Ascending aorta (tissue), 2 donors: ENCODE measurements at regions not wholly inside any gene's neighbourhood (a gene's known extent, or its start where the extent isn't known, plus 50 kb on each side); places are given as distances from the start of the nearest gene placed in this dataset.

Experiments used
- DNase-seq, 2 donors: peaks; one replicate each; pipeline ENCODE4 v3.0.0-alpha.2; 2019; ENCODE audit warnings: low spot score in 2 of 2
- H3K27ac ChIP-seq, 2 donors: fragments of 200-600 bp; sonication (generic); one replicate each; pipeline ENCODE4 v1.5.1; 2016 to 2017; ENCODE audit warnings: mild to moderate bottlenecking in 1 of 2
- H3K27me3 ChIP-seq: fragments of 200-600 bp; sonication (generic); one replicate; pipeline ENCODE4 v1.5.1; 2017
- H3K36me3 ChIP-seq, 2 donors: fragments of 200-600 bp; sonication (generic); one replicate each; pipeline ENCODE4 v1.5.1; 2016
- H3K4me1 ChIP-seq, 2 donors: fragments of 200-600 bp; sonication (generic); one replicate each; pipeline ENCODE4 v1.5.1; 2016 to 2017; ENCODE audit warnings: mild to moderate bottlenecking in 1 of 2
- H3K4me3 ChIP-seq, 2 donors: fragments of 200-600 bp; sonication (generic); one replicate each; pipeline ENCODE4 v1.5.1; 2016 to 2017; ENCODE audit warnings: mild to moderate bottlenecking in 1 of 2
- H3K9me3 ChIP-seq, 2 donors: fragments of 200-600 bp; sonication (generic); one replicate each; pipeline ENCODE4 v1.5.1; 2016
- CTCF ChIP-seq, 3 experiments: fragments of 200-600 bp in 2 of 3; fragments of 450-650 bp in 1 of 3; sonication (generic) in 2 of 3; IDR thresholded peaks; one replicate each; pipeline ENCODE4 v1.5.1; 2016 to 2019; ENCODE audit warnings: antibody characterized with exemption in 3 of 3, mild to moderate bottlenecking in 1 of 3, moderate library complexity in 1 of 3
- intact Hi-C: fragments of 100-400 bp; cut with DNase I; formaldehyde crosslinking; loops from one replicate; pipeline ENCODE4 v1.15.1; 2023

GRCh38 chr11:8799273-8799672, 111.7 kb upstream of the AKIP1 start:
- Histone ChIP-seq H3K36me3 (no peaks in the 10 kb centered on the region), H3K4me3 (no peak overlapping the region), H3K4me1 (peaks cover 0 to 3% of the 10 kb centered on the region in 2 donors), H3K9me3 (no peaks in the 10 kb centered on the region), H3K27me3 (no peaks in the 10 kb centered on the region), H3K27ac (no peak overlapping the region)
- TF ChIP-seq CTCF (IDR thresholded peaks at IDR 0.05) = no peak
- DNase-seq = no peak
- intact Hi-C loops = no loop called here

DNA sequence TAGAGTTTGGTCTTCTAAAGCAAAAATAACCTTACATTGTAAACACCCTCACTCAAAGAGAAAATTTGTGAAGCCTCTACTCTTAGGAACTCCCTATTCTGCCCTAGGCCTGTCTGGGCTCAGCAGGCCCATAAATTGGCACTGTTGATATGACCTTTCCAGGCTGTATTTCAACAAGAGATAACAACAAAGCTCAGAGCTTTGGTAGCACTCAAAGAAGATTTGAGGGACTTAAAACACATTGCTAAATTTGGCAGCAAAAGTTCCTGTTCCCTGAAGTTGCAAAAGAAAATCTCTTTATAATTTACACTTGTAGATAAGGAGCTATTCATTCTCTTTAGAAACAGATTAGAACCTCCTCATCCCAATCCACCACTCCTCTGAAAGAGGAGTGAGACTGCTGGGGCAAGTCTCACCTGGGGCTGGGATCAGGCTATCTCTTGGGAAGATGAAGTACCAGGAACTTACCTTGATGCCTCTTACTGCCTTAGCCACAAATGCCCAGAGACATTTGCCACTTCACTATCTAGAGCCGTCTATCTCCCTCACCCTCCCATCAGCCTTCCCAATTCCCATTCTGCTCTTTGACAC, 110.4 kb upstream of the AKIP1 start:
- no peak for DNase-seq
- no peak overlapping the region for H3K4me3 ChIP-seq
- no peak for TF ChIP-seq CTCF (IDR thresholded peaks at IDR 0.05)
- H3K27ac ChIP-seq = no peak overlapping the region
- no peaks in the 10 kb centered on the region for H3K36me3 ChIP-seq
- intact Hi-C loops = no loop called here
- peaks cover 7 to 9% of the 10 kb centered on the region in 2 donors for H3K4me1 ChIP-seq
- no peaks in the 10 kb centered on the region for H3K9me3 ChIP-seq
- H3K27me3 ChIP-seq = no peaks in the 10 kb centered on the region

GRCh38 chr11:8801121-8801520, 109.9 kb upstream of the AKIP1 start:
- no peak for TF ChIP-seq CTCF (IDR thresholded peaks at IDR 0.05)
- DNase-seq = no peak
- intact Hi-C loops = no loop called here
- Histone ChIP-seq H3K4me3 (no peak overlapping the region), H3K27ac (no peak overlapping the region), H3K9me3 (no peaks in the 10 kb centered on the region), H3K27me3 (no peaks in the 10 kb centered on the region), H3K36me3 (no peaks in the 10 kb centered on the region), H3K4me1 (peaks cover 7 to 14% of the 10 kb centered on the region in 2 donors)

DNA sequence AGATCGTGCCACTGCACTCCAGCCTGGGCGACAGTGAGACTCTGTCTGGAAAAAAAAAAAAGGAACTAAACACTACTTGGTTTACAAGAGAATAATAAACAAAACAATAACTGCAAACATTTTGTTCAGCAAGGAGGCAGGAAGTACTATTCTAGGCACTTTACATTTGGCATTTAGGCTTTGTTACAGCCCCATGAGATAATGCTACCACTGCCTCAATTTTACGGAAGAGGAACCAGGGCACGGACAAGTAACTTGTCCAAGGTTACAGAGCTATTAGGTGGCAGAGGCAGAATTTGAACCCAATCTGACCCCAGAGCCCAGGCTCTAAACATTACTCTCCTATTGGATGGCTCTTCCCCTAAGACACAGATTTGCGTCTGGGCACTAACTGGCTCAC, 108.7 kb upstream of the AKIP1 start:
- H3K4me1 ChIP-seq = peaks cover 13 to 20% of the 10 kb centered on the region in 2 donors
- intact Hi-C loops = no loop called here
- no peaks in the 10 kb centered on the region for H3K9me3 ChIP-seq
- no peak for TF ChIP-seq CTCF (IDR thresholded peaks at IDR 0.05)
- no peak for DNase-seq
- no peaks in the 10 kb centered on the region for H3K27me3 ChIP-seq
- no peak overlapping the region for H3K4me3 ChIP-seq
- H3K36me3 ChIP-seq = no peaks in the 10 kb centered on the region
- H3K27ac ChIP-seq = no peak overlapping the region

DNA sequence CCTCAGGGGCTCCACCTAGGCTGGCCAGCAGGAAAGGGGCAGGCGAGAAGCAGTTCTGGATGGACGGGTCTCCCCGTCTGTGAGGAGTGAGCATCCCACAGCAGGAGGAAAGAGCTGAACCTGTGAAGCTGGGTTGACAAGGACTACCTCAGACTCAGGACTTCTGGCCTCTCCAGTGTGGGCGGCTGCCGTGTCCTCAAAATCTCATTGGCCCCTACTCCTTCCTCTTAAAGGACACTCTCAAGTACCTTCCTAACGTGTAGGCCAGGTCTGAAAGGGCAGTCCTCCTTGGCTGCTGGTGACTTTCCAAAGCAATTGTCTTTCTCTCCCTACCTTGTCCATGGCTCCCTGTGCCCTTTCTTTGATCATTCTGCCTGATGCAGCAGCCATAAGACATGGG, 107.0 kb upstream of the AKIP1 start:
- no peaks in the 10 kb centered on the region for H3K36me3 ChIP-seq
- no peaks in the 10 kb centered on the region for H3K9me3 ChIP-seq
- H3K27ac ChIP-seq = no peak overlapping the region
- intact Hi-C loops = no loop called here
- TF ChIP-seq CTCF (IDR thresholded peaks at IDR 0.05) = no peak
- DNase-seq = no peak
- H3K4me1 ChIP-seq = peaks cover 19 to 30% of the 10 kb centered on the region in 2 donors
- H3K4me3 ChIP-seq = no peak overlapping the region
- H3K27me3 ChIP-seq = no peaks in the 10 kb centered on the region

DNA sequence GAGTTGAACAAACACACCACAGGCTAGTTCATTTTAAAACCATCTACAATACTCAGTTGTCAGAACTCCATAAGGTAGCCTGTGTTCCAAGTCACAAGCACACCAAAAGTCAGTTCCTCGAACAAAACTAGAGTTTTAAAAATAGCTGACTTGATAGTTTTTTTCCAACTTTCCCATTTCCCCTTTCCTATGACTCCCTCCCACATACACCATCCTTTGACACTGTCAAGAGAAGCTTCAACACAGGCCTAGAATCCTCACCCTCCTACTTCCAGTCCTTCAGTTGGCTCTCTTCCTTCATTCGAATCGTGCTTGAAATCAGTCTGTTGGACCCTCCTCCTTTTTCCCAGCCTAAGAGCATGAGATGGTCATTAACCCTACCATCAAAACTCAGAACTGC, 105.7 kb upstream of the AKIP1 start:
- Histone ChIP-seq H3K27me3 (no peaks in the 10 kb centered on the region), H3K4me1 (peaks cover 19 to 29% of the 10 kb centered on the region in 2 donors), H3K36me3 (no peaks in the 10 kb centered on the region), H3K27ac (peak overlapping the region; percentile 51 to 89), H3K4me3 (no peak overlapping the region), H3K9me3 (no peaks in the 10 kb centered on the region)
- DNase-seq = no peak
- TF ChIP-seq CTCF (IDR thresholded peaks at IDR 0.05) = no peak
- intact Hi-C loops = no loop called here
